K562 (cell line): ENCODE measurements at regions not wholly inside any gene's neighbourhood (a gene's known extent, or its start where the extent isn't known, plus 50 kb on each side); places are given as distances from the start of the nearest gene placed in this dataset.

Experiments
- CTCF ChIP-seq, 3 experiments: IDR thresholded peaks in 2 of 3; conservative IDR thresholded peaks in 1 of 3; 2 replicates each; pipeline ENCODE4 v1.5.1; 2011 to 2012; ENCODE audit warnings: low read length in 3 of 3, mild to moderate bottlenecking in 3 of 3, control low read depth in 2 of 3, improper control_type of control experiment in 1 of 3, inconsistent platforms in 1 of 3, low read depth in 1 of 3, mixed read lengths in 1 of 3, moderate library complexity in 1 of 3; ENCODE audit not compliant: insufficient read depth in 2 of 3
- NUFIP1 ChIP-seq: fragments of 450-650 bp; IDR thresholded peaks from 2 replicates; pipeline ENCODE4 v1.6.1; 2018; ENCODE audit not compliant: partially characterized antibody
- TAF1 ChIP-seq: IDR thresholded peaks from 2 replicates; pipeline ENCODE4 v1.6.1; 2011; ENCODE audit warnings: mild to moderate bottlenecking, low read length, moderate library complexity; ENCODE audit not compliant: insufficient read depth, control insufficient read depth, severe bottlenecking; ENCODE audit errors: extremely low read depth
- TGIF2 ChIP-seq: sonication (generic); formaldehyde crosslinking; IDR thresholded peaks from 2 replicates; pipeline ENCODE4 v1.8.1; 2022; ENCODE audit warnings: mild to moderate bottlenecking, missing genetic modification reagents, moderate library complexity
- YY1 ChIP-seq, 3 experiments: IDR thresholded peaks; 2 replicates each; pipeline ENCODE4 v1.6.1; 2011; ENCODE audit warnings: low read length in 2 of 3, mild to moderate bottlenecking in 2 of 3, moderate library complexity in 2 of 3, borderline replicate concordance in 1 of 3, control low read depth in 1 of 3, low read depth in 1 of 3; ENCODE audit not compliant: insufficient read depth in 3 of 3, insufficient replicate concordance in 2 of 3, control insufficient read depth in 1 of 3, insufficient read length in 1 of 3; ENCODE audit errors: extremely low read depth in 1 of 3

- TF ChIP-seq YY1 (IDR thresholded peaks at IDR 0.05; ENCODE audit: borderline replicate concordance in 1 of 3, control insufficient read depth in 1 of 3, extremely low read depth in 1 of 3, insufficient read depth in 3 of 3, insufficient read length in 1 of 3, insufficient replicate concordance in 2 of 3, low read depth in 1 of 3, low read length in 2 of 3) (no peak), TGIF2 (CRISPR knock-in tag) (no peak), CTCF (IDR thresholded peaks at IDR 0.05 in 2 of 3, conservative IDR thresholded peaks at IDR 0.05 in 1 of 3; ENCODE audit: insufficient read depth in 2 of 3, low read depth in 1 of 3, low read length in 3 of 3) (no peak), TAF1 (no peak), NUFIP1 (no peak)
These were observed 66.4 kb downstream of the VCPKMT start for GRCh38 chr14:50049703-50050570.
